ENCODE measurements at regions not wholly inside any gene's neighbourhood (a gene's known extent, or its start where the extent isn't known, plus 50 kb on each side); places are given as distances from the start of the nearest gene placed in this dataset.

DNA sequence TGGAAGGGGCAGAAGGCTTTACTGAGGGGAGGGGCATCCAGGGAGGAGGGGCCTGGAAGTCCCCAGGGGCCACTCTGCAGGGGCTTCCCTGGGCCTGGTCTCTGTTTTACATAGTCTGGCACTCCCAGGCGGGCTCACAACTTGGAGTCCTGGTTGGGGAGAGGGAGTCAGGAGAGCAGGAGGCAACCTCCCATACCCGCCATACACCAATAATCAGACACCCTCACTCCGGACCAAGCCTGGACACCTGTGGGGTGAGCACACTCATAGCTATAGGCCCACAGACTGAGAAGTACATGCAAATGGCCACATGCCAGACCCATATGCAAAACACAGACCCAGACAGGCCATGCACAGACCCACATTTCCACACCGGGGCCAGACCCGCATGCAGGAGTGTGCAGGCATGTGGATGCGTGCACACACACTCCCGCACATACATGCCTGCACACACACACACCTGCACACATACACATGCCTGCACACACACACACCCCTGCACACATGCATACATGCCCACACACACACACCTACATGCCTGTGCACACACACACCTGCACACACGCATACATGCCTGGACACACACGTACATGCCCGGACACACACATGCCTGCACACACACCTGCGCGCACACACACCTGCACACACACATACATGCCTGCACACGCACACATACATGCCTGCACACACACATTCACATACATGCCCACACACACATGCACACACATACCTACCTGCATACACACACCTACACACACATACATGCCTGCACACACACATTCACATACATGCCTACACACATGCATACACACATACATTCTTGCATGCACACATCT, 89.5 kb upstream of the RUNX3 start:
- TF ChIP-seq, protein P1, sequence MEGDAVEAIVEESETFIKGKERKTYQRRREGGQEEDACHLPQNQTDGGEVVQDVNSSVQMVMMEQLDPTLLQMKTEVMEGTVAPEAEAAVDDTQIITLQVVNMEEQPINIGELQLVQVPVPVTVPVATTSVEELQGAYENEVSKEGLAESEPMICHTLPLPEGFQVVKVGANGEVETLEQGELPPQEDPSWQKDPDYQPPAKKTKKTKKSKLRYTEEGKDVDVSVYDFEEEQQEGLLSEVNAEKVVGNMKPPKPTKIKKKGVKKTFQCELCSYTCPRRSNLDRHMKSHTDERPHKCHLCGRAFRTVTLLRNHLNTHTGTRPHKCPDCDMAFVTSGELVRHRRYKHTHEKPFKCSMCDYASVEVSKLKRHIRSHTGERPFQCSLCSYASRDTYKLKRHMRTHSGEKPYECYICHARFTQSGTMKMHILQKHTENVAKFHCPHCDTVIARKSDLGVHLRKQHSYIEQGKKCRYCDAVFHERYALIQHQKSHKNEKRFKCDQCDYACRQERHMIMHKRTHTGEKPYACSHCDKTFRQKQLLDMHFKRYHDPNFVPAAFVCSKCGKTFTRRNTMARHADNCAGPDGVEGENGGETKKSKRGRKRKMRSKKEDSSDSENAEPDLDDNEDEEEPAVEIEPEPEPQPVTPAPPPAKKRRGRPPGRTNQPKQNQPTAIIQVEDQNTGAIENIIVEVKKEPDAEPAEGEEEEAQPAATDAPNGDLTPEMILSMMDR (IDR thresholded peaks at IDR 0.05): no peak
- TF ChIP-seq POLR2AphosphoS5 (IDR thresholded peaks at IDR 0.05; ENCODE audit: low read depth, low read length) (no peak), TCF7L2 (IDR thresholded peaks at IDR 0.05; ENCODE audit: low read depth, low read length) (no peak), SIN3A (IDR thresholded peaks at IDR 0.05; ENCODE audit: borderline replicate concordance, insufficient read depth, low read depth, low read length) (no peak)
- TF ChIP-seq, protein P2, sequence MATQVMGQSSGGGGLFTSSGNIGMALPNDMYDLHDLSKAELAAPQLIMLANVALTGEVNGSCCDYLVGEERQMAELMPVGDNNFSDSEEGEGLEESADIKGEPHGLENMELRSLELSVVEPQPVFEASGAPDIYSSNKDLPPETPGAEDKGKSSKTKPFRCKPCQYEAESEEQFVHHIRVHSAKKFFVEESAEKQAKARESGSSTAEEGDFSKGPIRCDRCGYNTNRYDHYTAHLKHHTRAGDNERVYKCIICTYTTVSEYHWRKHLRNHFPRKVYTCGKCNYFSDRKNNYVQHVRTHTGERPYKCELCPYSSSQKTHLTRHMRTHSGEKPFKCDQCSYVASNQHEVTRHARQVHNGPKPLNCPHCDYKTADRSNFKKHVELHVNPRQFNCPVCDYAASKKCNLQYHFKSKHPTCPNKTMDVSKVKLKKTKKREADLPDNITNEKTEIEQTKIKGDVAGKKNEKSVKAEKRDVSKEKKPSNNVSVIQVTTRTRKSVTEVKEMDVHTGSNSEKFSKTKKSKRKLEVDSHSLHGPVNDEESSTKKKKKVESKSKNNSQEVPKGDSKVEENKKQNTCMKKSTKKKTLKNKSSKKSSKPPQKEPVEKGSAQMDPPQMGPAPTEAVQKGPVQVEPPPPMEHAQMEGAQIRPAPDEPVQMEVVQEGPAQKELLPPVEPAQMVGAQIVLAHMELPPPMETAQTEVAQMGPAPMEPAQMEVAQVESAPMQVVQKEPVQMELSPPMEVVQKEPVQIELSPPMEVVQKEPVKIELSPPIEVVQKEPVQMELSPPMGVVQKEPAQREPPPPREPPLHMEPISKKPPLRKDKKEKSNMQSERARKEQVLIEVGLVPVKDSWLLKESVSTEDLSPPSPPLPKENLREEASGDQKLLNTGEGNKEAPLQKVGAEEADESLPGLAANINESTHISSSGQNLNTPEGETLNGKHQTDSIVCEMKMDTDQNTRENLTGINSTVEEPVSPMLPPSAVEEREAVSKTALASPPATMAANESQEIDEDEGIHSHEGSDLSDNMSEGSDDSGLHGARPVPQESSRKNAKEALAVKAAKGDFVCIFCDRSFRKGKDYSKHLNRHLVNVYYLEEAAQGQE (IDR thresholded peaks at IDR 0.05; ENCODE audit: insufficient read depth in 1 of 2, low read depth in 2 of 2, low read length in 1 of 2): no peak
